GM23248 (cell line): ENCODE measurements at regions not wholly inside any gene's neighbourhood (a gene's known extent, or its start where the extent isn't known, plus 50 kb on each side); places are given as distances from the start of the nearest gene placed in this dataset.

Experiments
- EZH2 ChIP-seq: fragments of 200-600 bp; sonication (generic); IDR thresholded peaks from 2 replicates; pipeline ENCODE4 v1.6.1; 2018; ENCODE audit warnings: antibody characterized with exemption, mild to moderate bottlenecking; ENCODE audit not compliant: insufficient read depth, poor library complexity, severe bottlenecking
- EZH2phosphoT487 ChIP-seq: fragments of 200-600 bp; sonication (generic); IDR thresholded peaks from 2 replicates; pipeline ENCODE4 v1.6.1; 2018; ENCODE audit warnings: antibody characterized with exemption, moderate library complexity, mild to moderate bottlenecking, low read depth; ENCODE audit not compliant: insufficient read depth

GRCh38 chr1:232317350-232317749 is 312.6 kb downstream of the SIPA1L2 start:
- no peak for TF ChIP-seq EZH2phosphoT487
- TF ChIP-seq EZH2 = no peak
